KMS-11 (cell line): ENCODE measurements at regions not wholly inside any gene's neighbourhood (a gene's known extent, or its start where the extent isn't known, plus 50 kb on each side); places are given as distances from the start of the nearest gene placed in this dataset.

Source experiments
- H2AFZ ChIP-seq: fragments of 200-600 bp; sonication (generic); 2 replicates; pipeline ENCODE4 v1.6.1; 2016; ENCODE audit warnings: antibody characterized with exemption, mixed run types, low read depth
- H3K27ac ChIP-seq: fragments of 200-600 bp; sonication (generic); 2 replicates; pipeline ENCODE4 v1.6.1; 2016; ENCODE audit warnings: mild to moderate bottlenecking, mixed run types
- H3K27me3 ChIP-seq: fragments of 200-600 bp; sonication (generic); 2 replicates; pipeline ENCODE4 v1.6.1; 2017; ENCODE audit warnings: mild to moderate bottlenecking, low read depth, mixed run types, moderate library complexity; ENCODE audit not compliant: insufficient read depth
- H3K36me3 ChIP-seq: fragments of 200-600 bp; sonication (generic); 2 replicates; pipeline ENCODE4 v1.6.1; 2017; ENCODE audit warnings: mild to moderate bottlenecking, mixed run types; ENCODE audit not compliant: insufficient read depth
- H3K4me1 ChIP-seq: fragments of 200-600 bp; sonication (generic); 2 replicates; pipeline ENCODE4 v1.6.1; 2016; ENCODE audit warnings: mild to moderate bottlenecking, low read depth, mixed run types; ENCODE audit not compliant: poor library complexity, severe bottlenecking
- H3K4me2 ChIP-seq: fragments of 200-600 bp; sonication (generic); 2 replicates; pipeline ENCODE4 v1.7.0; 2016; ENCODE audit warnings: mild to moderate bottlenecking, mixed run types
- H3K4me3 ChIP-seq: fragments of 200-600 bp; sonication (generic); IDR thresholded peaks from 2 replicates; pipeline ENCODE4 v1.6.1; 2017; ENCODE audit warnings: low read depth, low read length, mixed read lengths; ENCODE audit not compliant: insufficient read depth
- H3K79me2 ChIP-seq: fragments of 200-600 bp; sonication (generic); 2 replicates; pipeline ENCODE4 v1.6.1; 2016; ENCODE audit warnings: low read depth, mixed run types; ENCODE audit not compliant: insufficient read depth
- H3K9ac ChIP-seq: fragments of 200-600 bp; sonication (generic); 2 replicates; pipeline ENCODE4 v1.6.1; 2016; ENCODE audit warnings: mild to moderate bottlenecking, mixed run types
- H4K20me1 ChIP-seq: fragments of 200-600 bp; sonication (generic); 2 replicates; pipeline ENCODE4 v1.6.1; 2016; ENCODE audit warnings: mild to moderate bottlenecking, mixed run types; ENCODE audit not compliant: insufficient read depth
- CTCF ChIP-seq: fragments of 200-600 bp; sonication (generic); conservative IDR thresholded peaks from 2 replicates; pipeline ENCODE4 v1.6.1; 2017; ENCODE audit warnings: low read depth, mild to moderate bottlenecking, antibody characterized with exemption, low read length, moderate library complexity, mixed read lengths

- no peaks in the 10 kb centered on the region for H3K79me2 ChIP-seq
- no peak overlapping the region for H3K4me3 ChIP-seq
- H3K4me2 ChIP-seq = no peak overlapping the region
- H3K4me1 ChIP-seq = no peaks in the 10 kb centered on the region
- no peaks in the 10 kb centered on the region for H4K20me1 ChIP-seq
- H3K27ac ChIP-seq = no peak overlapping the region
- H3K36me3 ChIP-seq = no peaks in the 10 kb centered on the region
- H2AFZ ChIP-seq = no peak overlapping the region
- no peak for TF ChIP-seq CTCF
- no peak overlapping the region for H3K9ac ChIP-seq
- no peaks in the 10 kb centered on the region for H3K27me3 ChIP-seq
Observed at GRCh38 chr9:81396528-81396927, 292.8 kb downstream of the TLE1 start.

- Histone ChIP-seq H2AFZ (no peak overlapping the region), H3K4me1 (no peaks in the 10 kb centered on the region), H3K36me3 (no peaks in the 10 kb centered on the region), H3K9ac (no peak overlapping the region), H3K27ac (no peak overlapping the region), H3K4me3 (no peak overlapping the region), H3K4me2 (no peak overlapping the region), H3K79me2 (no peaks in the 10 kb centered on the region), H3K27me3 (no peaks in the 10 kb centered on the region), H4K20me1 (no peaks in the 10 kb centered on the region)
- no peak for TF ChIP-seq CTCF
Observed at GRCh38 chr9:81395676-81396054, 293.7 kb downstream of the TLE1 start.

- H3K4me3 ChIP-seq = no peak overlapping the region
- no peaks in the 10 kb centered on the region for H4K20me1 ChIP-seq
- no peak for TF ChIP-seq CTCF
- H2AFZ ChIP-seq = no peak overlapping the region
- no peak overlapping the region for H3K9ac ChIP-seq
- no peaks in the 10 kb centered on the region for H3K27me3 ChIP-seq
- H3K27ac ChIP-seq = no peak overlapping the region
- no peaks in the 10 kb centered on the region for H3K36me3 ChIP-seq
- H3K79me2 ChIP-seq = no peaks in the 10 kb centered on the region
- no peaks in the 10 kb centered on the region for H3K4me1 ChIP-seq
- H3K4me2 ChIP-seq = no peak overlapping the region
Observed at GRCh38 chr9:81394881-81395675, 294.3 kb downstream of the TLE1 start.

GRCh38 chr9:81393985-81394811 lies 295.1 kb downstream of the TLE1 start:
- H3K36me3 ChIP-seq = no peaks in the 10 kb centered on the region
- H3K79me2 ChIP-seq = no peaks in the 10 kb centered on the region
- no peak for TF ChIP-seq CTCF
- no peak overlapping the region for H3K4me2 ChIP-seq
- H2AFZ ChIP-seq = no peak overlapping the region
- no peaks in the 10 kb centered on the region for H4K20me1 ChIP-seq
- H3K27ac ChIP-seq = no peak overlapping the region
- H3K27me3 ChIP-seq = no peaks in the 10 kb centered on the region
- no peak overlapping the region for H3K4me3 ChIP-seq
- no peaks in the 10 kb centered on the region for H3K4me1 ChIP-seq
- H3K9ac ChIP-seq = no peak overlapping the region
